SJCRH30 (cell line): ENCODE measurements at regions not wholly inside any gene's neighbourhood (a gene's known extent, or its start where the extent isn't known, plus 50 kb on each side); places are given as distances from the start of the nearest gene placed in this dataset.

ENCODE experiments used
- DNase-seq, 2 experiments: peaks; one replicate each; pipeline ENCODE4 v3.0.0-alpha.2; 2015 to 2020
- H3K27ac ChIP-seq: fragments of 250-450 bp; sonication (Bioruptor Pico); 2 replicates; pipeline ENCODE4 v1.5.1; 2020; ENCODE audit warnings: mild to moderate bottlenecking, moderate library complexity
- H3K27me3 ChIP-seq: fragments of 250-450 bp; sonication (Bioruptor Pico); 2 replicates; pipeline ENCODE4 v1.5.1; 2020; ENCODE audit warnings: mild to moderate bottlenecking, moderate library complexity
- H3K36me3 ChIP-seq: fragments of 250-450 bp; sonication (Bioruptor Pico); 2 replicates; pipeline ENCODE4 v1.5.1; 2020; ENCODE audit warnings: mild to moderate bottlenecking, moderate library complexity
- H3K4me1 ChIP-seq: fragments of 250-450 bp; sonication (Bioruptor Pico); 2 replicates; pipeline ENCODE4 v1.5.1; 2020; ENCODE audit warnings: mild to moderate bottlenecking, moderate library complexity
- H3K4me3 ChIP-seq: fragments of 250-450 bp; sonication (Bioruptor Pico); 2 replicates; pipeline ENCODE4 v1.5.1; 2020; ENCODE audit warnings: mild to moderate bottlenecking, moderate library complexity
- H3K9me3 ChIP-seq: fragments of 250-450 bp; sonication (Bioruptor Pico); replicated peaks from 2 replicates; pipeline ENCODE4 v1.5.1; 2020; ENCODE audit warnings: mild to moderate bottlenecking, moderate library complexity

DNA sequence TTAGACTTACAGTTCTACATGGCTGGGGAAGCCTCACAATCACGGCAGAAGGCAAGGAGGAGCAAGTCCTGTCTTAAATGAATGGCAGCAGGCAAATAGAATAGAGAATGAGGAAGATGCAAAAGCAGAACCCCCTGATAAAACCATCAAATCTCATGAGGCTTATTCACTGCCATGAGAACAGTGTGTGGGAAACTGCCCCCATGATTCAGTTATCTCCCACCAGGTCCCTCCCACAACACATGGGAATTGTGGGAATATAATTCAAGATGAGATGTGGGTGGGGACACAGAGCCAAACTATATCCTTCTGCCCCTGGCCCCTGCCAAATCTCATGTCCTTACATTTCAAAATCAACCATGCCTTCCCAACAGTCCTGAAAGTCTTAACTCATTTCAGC is 367.1 kb downstream of the MED10 start:
- H3K27ac ChIP-seq = no peak overlapping the region
- DNase-seq = no peak
- H3K4me3 ChIP-seq = no peak overlapping the region
- H3K9me3 ChIP-seq = no peaks in the 10 kb centered on the region
- no peaks in the 10 kb centered on the region for H3K36me3 ChIP-seq
- no peaks in the 10 kb centered on the region for H3K4me1 ChIP-seq
- H3K27me3 ChIP-seq = no peaks in the 10 kb centered on the region

DNA sequence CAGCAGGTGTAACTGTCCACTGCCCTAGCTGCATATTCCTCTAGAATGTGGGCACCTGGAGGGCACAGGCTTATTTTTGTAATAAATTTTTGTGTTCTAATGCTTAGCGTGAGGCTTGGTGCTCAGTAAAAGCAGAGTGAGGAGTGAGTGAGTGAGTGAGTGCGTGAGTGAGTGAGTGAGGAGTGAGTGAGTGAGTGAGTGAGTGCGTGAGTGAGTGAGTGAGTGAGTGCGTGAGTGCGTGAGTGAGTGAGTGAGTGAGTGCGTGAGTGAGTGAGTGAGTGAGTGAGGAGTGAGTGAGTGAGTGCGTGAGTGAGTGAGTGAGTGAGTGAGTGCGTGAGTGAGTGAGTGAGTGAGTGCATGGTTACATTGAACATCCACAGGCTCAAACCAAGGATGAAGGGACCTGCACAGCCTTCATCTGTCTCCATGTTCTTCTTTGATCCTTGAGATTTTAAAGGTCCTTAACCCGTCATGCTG is 371.5 kb downstream of the MED10 start:
- no peaks in the 10 kb centered on the region for H3K4me1 ChIP-seq
- H3K9me3 ChIP-seq = no peaks in the 10 kb centered on the region
- no peak overlapping the region for H3K27ac ChIP-seq
- no peak overlapping the region for H3K4me3 ChIP-seq
- no peaks in the 10 kb centered on the region for H3K36me3 ChIP-seq
- no peak for DNase-seq
- H3K27me3 ChIP-seq = no peaks in the 10 kb centered on the region

DNA sequence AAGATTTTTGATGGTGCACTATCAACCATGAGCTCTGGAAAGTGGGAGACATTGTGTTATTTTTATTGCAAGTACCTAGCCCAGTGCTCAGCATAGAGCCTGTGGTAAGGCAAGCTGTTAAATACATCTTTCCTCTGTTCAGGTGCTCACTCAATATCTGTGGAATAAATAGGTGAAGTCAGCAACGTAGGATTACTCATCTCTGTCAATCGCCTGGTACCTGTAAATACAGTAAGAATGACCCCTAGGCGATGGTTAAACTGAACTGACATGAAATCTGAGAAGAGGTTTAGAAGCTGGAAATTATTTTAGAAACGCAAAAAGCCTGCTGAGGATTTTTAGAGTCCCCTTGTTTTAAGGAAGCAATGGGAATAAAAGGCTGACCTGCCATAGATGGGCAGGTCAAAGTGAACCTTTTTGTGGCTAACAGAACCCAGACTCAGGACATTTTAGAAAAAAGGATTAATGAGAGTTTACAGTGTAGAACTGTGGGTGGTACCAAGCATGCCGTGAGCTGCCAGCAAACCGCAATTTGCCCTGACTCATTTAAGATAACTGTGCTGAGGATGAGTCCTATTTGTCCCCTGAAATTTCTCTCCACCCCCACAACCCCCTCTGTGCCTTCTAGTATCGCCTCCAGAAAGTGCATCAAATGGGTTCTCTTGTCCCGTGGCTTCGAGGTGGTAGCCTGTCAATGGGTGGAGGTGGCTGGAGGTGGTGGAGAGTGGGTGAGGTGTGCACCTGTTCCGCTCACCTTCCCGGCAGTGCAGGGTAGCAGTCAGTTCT is 375.1 kb downstream of the MED10 start:
- H3K9me3 ChIP-seq = no peaks in the 10 kb centered on the region
- H3K36me3 ChIP-seq = no peaks in the 10 kb centered on the region
- no peaks in the 10 kb centered on the region for H3K27me3 ChIP-seq
- DNase-seq = no peak
- H3K4me1 ChIP-seq = no peaks in the 10 kb centered on the region
- no peak overlapping the region for H3K4me3 ChIP-seq
- H3K27ac ChIP-seq = no peak overlapping the region

DNA sequence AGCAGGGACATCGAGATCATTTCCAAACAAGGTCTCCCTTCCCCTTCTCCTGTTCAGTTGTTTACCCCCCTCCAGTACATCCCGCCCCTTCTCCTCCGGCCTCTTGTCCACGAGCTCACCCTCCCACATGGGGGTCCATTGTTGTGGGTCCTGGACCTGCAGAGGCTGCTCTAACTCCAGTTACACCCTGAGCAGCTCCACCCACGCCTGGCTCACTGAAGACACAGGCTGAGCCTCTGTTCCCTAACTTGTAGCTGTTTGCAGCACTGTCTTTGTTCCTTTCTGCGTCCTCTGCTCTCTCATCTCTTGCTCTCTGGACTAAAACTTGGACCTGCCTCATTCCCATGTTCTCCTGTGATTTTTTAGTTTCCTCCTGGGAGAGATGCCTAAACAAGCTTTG is 377.5 kb downstream of the MED10 start:
- H3K27me3 ChIP-seq = no peaks in the 10 kb centered on the region

DNA sequence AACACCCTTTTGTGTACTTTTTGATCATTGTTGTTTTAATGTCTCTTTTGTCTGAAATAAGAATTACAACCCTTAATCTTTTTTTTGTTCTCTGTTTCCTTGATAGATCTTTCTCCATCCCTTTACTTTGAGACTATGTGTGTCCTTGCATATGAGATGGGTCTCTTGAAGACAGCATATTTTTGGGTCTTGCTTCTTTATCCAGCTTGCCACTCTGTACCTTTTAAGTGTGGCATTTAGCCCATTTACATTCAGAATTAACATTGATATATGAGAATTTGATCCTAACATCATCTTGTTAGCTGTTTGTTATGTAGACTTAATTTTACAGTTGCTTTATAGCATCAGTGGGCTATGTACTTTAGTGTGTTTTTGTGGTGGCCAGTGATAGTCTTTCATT is 382.5 kb downstream of the MED10 start:
- H3K4me1 ChIP-seq = no peaks in the 10 kb centered on the region
- no peaks in the 10 kb centered on the region for H3K9me3 ChIP-seq
- no peak overlapping the region for H3K4me3 ChIP-seq
- no peaks in the 10 kb centered on the region for H3K27me3 ChIP-seq
- H3K36me3 ChIP-seq = no peaks in the 10 kb centered on the region
- no peak overlapping the region for H3K27ac ChIP-seq
- no peak for DNase-seq

More for the DNA sequence above, 377.5 kb downstream of the MED10 start:
- Histone ChIP-seq H3K9me3 (no peaks in the 10 kb centered on the region), H3K4me3 (no peak overlapping the region), H3K27ac (no peak overlapping the region), H3K36me3 (no peaks in the 10 kb centered on the region), H3K4me1 (no peaks in the 10 kb centered on the region)
- DNase-seq = no peak

DNA sequence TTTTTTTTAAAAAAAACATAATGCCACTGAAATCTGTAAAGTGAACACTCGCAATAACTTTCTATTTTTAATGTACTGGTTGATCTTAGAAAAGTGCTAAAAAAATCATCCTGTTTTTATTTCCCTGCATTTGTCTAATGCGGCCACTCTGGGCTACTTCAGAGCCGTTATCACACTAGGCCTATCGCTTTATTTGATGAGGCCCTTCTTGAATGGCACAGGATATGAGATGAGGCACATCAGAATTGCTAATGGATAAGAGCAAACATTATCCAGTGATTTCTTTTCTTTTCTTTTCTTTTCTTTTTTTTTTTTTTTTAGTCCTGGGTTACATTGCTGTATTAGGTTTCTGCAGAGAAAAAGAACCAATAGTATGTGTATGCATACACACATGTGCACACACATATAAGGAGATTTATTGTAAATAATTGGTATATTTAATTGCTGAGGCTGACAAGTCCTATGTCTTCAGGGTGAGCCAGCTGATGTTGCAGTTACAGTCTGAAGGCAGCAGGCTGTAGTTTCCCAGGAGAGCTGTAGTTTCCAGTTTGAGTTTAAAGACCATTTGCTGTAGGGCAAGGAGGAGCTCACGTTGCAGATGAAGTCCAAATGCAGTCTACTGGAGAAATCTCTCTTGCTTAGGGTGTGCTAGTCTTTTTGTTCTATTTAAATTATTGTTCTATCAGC is 391.7 kb downstream of the MED10 start:
- DNase-seq = no peak
- no peaks in the 10 kb centered on the region for H3K9me3 ChIP-seq
- no peaks in the 10 kb centered on the region for H3K4me1 ChIP-seq
- no peaks in the 10 kb centered on the region for H3K27me3 ChIP-seq
- H3K36me3 ChIP-seq = no peaks in the 10 kb centered on the region
- H3K4me3 ChIP-seq = no peak overlapping the region
- no peak overlapping the region for H3K27ac ChIP-seq

DNA sequence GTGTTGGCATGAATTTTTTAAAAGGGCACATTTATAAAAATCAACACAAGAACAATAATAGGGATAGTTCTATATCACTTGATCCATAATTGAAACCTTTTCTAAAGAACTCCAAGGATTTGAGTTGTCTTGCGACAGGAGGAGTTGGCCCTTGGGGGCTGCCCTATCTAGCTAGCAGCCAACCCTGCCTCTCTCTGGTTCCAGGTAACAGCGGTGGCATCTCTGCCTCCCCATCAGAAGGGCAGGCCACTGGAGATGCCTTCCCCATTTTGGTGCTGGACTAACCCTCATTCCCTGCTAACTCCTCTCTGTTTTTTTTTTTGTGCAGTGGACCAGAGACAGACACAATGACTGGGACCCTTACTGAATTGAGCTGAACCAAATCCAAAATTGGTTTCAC is 393.0 kb downstream of the MED10 start:
- H3K27me3 ChIP-seq = no peaks in the 10 kb centered on the region
- no peaks in the 10 kb centered on the region for H3K36me3 ChIP-seq
- no peaks in the 10 kb centered on the region for H3K9me3 ChIP-seq
- no peak overlapping the region for H3K27ac ChIP-seq
- H3K4me1 ChIP-seq = no peaks in the 10 kb centered on the region
- DNase-seq = no peak
- no peak overlapping the region for H3K4me3 ChIP-seq

DNA sequence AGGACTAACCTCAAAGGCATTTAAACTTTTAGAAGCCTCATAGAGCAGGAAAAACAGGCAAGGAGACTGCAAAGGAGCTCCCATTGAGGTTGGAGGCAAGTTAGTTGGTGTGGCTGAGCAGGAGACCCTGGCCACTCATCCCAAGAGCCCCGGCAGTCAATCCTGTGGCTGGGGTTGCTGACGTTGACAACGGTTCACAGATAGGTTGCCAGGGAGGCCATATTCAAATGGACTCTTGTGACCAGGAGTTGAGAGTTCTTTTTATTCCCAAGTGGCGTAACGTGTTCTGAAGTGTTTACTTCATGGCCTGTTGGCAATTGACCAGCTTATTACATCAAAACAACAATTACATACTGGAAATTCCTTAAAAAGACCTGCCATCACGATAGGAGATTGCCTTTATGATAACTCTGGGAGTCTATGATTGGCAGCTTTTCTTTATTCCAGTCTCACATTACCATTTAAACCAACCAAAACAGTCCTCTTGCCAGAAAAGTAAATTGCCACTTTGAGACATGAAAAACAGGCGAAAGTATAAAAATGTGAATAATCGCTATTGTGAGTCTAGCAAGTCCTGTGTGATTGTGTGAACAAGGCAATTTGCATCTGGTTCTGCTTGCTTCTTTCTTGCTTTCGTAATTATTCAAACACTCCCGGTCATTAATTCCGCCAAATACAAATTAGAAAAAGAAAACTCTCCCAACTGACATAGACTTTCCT is 394.9 kb downstream of the MED10 start:
- H3K36me3 ChIP-seq = no peaks in the 10 kb centered on the region
- H3K9me3 ChIP-seq = no peaks in the 10 kb centered on the region
- no peak overlapping the region for H3K27ac ChIP-seq
- DNase-seq = no peak
- no peaks in the 10 kb centered on the region for H3K4me1 ChIP-seq
- H3K4me3 ChIP-seq = no peak overlapping the region
- H3K27me3 ChIP-seq = no peaks in the 10 kb centered on the region

DNA sequence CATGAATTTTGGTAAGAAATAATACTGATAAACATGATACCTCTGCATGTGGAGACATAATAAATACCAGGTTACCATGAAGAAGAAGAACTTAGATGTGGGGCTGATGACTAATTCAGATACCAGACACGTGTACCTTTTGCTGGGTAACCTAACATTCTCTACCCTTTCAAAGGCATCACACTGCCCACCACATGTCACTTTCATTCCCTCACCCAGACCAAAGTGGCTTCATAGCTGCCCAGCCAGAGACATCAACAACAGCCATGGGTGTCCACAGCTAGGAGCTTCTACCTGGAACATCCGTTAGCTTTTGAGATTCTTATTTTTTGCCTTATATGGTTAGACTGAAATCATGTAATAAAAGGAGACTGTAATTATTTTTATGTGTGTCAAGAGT is 396.8 kb downstream of the MED10 start:
- Histone ChIP-seq H3K36me3 (no peaks in the 10 kb centered on the region), H3K4me3 (no peak overlapping the region), H3K9me3 (no peaks in the 10 kb centered on the region), H3K27me3 (no peaks in the 10 kb centered on the region), H3K4me1 (no peaks in the 10 kb centered on the region), H3K27ac (no peak overlapping the region)
- DNase-seq = no peak

DNA sequence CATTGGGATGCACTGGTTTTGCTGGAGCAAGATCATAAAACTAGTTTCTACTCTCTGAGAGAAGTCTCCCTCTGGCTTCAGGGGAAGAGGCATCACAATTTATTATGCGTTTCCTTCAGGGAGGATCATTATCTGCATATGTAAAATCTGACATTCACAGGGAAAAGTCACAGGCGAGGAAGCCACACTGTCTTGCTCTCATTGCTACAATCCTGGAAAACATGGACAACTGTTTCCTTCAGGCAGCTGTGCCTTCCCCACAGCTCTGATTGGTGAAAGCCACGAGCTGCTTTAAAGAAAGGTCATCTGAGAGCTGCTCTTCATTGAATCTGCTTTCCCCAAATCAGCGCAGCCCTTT is 397.8 kb downstream of the MED10 start:
- no peaks in the 10 kb centered on the region for H3K36me3 ChIP-seq
- no peaks in the 10 kb centered on the region for H3K4me1 ChIP-seq
- H3K27me3 ChIP-seq = no peaks in the 10 kb centered on the region
- no peak overlapping the region for H3K27ac ChIP-seq
- H3K4me3 ChIP-seq = no peak overlapping the region
- no peaks in the 10 kb centered on the region for H3K9me3 ChIP-seq
- DNase-seq = no peak

DNA sequence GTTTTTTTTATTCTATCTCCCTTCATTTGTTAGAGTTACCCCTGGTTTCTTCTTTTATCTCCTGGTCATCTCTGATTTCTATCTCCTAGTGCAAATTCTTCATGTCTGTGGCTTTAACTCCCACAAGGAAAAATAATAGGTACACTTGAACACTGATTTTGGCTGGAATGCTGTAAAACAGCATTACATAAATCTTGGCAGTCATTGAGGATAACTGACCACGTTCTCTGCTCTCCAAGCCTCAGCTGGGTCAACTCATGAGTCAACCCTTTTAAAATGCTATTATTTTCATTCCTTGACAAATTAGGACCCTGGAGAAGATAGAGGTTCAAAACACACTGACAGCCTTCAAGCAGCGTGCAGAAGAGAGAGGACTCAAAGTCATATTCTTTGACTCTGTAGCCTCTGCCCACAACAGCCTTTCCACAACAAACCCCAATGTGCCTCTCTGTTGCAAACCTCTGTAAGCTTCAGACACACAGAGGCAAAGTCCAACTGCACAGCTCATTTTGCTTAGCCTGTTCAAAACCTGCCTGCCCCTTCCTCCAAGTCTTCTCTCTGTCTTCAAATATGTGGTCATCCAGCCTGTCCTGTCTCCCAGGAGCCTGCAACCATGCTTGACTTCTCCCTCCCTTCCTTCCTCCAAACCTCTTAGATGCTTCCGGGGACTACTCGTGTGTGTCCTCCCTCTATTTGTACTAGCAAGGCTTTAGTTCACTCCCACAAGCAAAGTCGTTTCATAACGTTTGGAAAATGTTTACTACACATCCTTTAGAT is 398.4 kb downstream of the MED10 start:
- Histone ChIP-seq H3K27me3 (no peaks in the 10 kb centered on the region), H3K36me3 (no peaks in the 10 kb centered on the region), H3K27ac (no peak overlapping the region), H3K9me3 (no peaks in the 10 kb centered on the region), H3K4me1 (no peaks in the 10 kb centered on the region), H3K4me3 (no peak overlapping the region)
- DNase-seq = no peak

DNA sequence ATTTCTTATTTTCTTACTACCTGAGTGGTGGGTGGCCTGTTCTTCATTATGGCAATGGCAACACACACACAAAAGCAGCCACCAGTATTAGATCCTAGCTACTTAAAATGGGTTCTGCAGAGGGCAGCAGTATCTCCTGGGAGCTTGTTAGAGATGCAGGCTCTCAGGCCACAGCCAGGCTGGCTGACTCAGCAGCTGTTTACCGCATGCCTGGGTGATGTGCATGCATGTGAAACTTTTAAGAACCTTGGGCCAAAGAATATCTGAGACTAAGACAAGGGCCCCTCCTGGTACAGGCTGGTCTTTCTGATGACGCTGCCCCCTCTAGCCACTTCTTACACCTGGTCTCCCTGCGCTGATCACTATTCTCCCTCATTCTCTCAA is 399.0 kb downstream of the MED10 start:
- no peak overlapping the region for H3K4me3 ChIP-seq
- no peak for DNase-seq
- H3K27ac ChIP-seq = no peak overlapping the region
- no peaks in the 10 kb centered on the region for H3K27me3 ChIP-seq
- H3K36me3 ChIP-seq = no peaks in the 10 kb centered on the region
- H3K9me3 ChIP-seq = no peaks in the 10 kb centered on the region
- no peaks in the 10 kb centered on the region for H3K4me1 ChIP-seq

DNA sequence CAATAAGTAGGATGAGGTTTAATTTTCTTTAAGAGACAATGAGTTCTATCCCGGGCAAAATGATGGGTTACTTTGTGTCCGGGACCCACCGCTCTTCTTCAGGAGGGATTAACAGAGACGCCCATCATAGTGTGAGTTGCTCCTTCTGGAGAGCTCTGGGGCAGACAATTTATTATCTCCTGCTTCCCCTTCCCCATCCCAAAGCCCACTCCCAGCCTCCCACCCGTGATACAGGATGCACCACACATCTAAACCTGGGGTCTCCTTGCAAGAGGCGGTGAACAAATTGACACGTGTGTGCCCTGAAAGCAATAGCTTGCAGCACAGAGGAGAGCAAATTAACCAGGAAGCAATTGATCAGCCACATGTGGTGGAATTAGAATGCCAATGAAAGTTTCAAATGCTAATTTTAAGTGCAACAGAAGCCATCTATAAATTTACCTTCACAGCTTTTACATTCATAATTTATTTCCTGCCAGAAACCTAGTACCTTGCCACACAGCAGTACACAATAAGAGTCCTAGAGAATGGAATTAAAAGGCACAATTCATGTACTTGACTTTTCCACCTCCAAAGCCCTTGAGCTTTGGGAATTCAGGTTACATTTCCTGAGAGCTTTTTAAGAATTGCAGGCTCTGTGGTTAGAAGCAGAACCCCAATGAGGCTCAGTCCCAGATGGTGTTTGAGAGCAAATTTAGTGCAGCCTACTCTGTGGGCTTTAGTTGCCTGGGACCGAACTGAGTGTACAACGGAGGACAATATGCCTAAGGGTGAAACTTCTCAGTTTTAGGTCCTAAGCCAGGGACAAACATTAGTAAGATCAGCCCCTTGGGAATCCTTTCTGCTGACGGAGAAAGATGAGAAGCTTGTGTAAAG is 399.6 kb downstream of the MED10 start:
- no peak overlapping the region for H3K4me3 ChIP-seq
- DNase-seq = no peak
- H3K4me1 ChIP-seq = no peaks in the 10 kb centered on the region
- H3K36me3 ChIP-seq = no peaks in the 10 kb centered on the region
- no peak overlapping the region for H3K27ac ChIP-seq
- H3K9me3 ChIP-seq = no peaks in the 10 kb centered on the region
- H3K27me3 ChIP-seq = no peaks in the 10 kb centered on the region

DNA sequence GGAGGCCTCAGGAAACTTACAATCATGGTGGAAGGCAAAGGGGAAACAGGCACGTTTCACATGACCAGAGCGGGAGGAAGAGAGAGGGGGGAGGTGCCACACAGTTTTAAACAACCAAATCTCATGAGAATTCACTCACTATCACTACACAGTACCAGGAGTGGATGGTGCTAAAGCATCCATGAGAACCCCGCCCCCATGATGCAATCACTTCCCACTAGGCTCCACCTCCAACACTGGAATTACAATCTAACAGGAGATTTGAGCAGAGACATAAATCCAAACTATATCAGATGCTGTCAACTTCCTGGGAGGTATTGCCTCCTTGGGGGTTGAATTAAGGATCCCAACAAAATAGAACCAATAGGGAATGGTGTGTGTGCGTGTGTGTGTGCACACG is 407.1 kb downstream of the MED10 start:
- Histone ChIP-seq H3K9me3 (no peaks in the 10 kb centered on the region), H3K36me3 (no peaks in the 10 kb centered on the region), H3K27me3 (no peaks in the 10 kb centered on the region), H3K4me1 (no peaks in the 10 kb centered on the region), H3K4me3 (no peak overlapping the region), H3K27ac (no peak overlapping the region)
- no peak for DNase-seq
